ENCODE measurements at regions not wholly inside any gene's neighbourhood (a gene's known extent, or its start where the extent isn't known, plus 50 kb on each side); places are given as distances from the start of the nearest gene placed in this dataset.

DNA sequence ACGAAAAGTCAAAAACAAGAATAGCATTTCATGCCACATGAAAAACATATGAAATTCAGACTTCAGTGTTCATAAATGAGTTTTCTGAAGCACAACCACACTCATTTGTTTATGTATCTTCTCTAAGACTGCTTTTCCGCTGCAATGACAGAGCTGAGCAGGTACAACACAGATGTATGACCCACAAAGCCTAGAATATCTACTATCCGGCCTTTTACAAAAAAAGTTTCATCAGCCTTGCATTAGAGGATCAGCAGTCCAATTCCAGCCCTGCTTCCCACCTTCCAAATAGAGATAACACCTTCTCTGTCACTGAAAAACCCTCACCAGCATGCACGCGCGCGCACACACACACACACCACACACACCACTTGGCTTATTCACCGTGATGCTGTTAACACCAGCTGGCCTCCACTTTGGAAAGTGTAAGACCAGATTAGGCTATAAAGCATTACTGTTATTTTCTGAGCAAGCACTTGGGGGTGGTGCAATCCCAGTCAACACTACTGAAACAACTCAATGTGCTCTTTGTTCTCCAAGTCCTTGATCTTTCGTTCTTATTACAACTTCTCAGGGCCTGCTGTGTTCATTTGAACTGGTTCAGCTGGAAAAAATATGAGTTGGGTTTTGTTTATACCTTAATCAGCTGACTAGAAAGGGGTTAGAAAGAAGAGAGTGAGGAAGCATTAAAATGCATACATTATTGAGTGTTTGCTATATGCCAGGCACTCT lies 90.0 kb downstream of the GLUL start (continued):
- TF ChIP-seq, protein P1, sequence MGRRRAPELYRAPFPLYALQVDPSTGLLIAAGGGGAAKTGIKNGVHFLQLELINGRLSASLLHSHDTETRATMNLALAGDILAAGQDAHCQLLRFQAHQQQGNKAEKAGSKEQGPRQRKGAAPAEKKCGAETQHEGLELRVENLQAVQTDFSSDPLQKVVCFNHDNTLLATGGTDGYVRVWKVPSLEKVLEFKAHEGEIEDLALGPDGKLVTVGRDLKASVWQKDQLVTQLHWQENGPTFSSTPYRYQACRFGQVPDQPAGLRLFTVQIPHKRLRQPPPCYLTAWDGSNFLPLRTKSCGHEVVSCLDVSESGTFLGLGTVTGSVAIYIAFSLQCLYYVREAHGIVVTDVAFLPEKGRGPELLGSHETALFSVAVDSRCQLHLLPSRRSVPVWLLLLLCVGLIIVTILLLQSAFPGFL (CRISPR knock-in tag; IDR thresholded peaks at IDR 0.05) = no peak
- no peak for TF ChIP-seq MATR3 (CRISPR knock-in tag; IDR thresholded peaks at IDR 0.05)
- peak; percentile 82 for TF ChIP-seq SMAD3 (CRISPR knock-in tag; IDR thresholded peaks at IDR 0.05)
- TF ChIP-seq ZSCAN21 (CRISPR knock-in tag; IDR thresholded peaks at IDR 0.05; ENCODE audit: borderline replicate concordance) = peak; percentile 56; the same call in 1 of the 2 replicates
- peak; percentile 37; the same call in 1 of the 2 replicates for TF ChIP-seq ZNF629 (CRISPR knock-in tag; conservative IDR thresholded peaks at IDR 0.05)
- TF ChIP-seq MTF1 (CRISPR knock-in tag; IDR thresholded peaks at IDR 0.05) = peak; percentile 50; the same call in 1 of the 2 replicates
- TF ChIP-seq, protein P2, sequence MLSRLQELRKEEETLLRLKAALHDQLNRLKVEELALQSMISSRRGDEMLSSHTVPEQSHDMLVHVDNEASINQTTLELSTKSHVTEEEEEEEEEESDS (CRISPR knock-in tag; IDR thresholded peaks at IDR 0.05; ENCODE audit: borderline replicate concordance) = no peak
- no peak for TF ChIP-seq SNRNP70 (IDR thresholded peaks at IDR 0.05; ENCODE audit: low read depth, low read length)
- peak; percentile 86; the same call in 1 of the 2 replicates for TF ChIP-seq MED13 (CRISPR knock-in tag; IDR thresholded peaks at IDR 0.05)
- no peak for TF ChIP-seq ZNF468 (CRISPR knock-in tag; IDR thresholded peaks at IDR 0.05)
- TF ChIP-seq, protein P3, sequence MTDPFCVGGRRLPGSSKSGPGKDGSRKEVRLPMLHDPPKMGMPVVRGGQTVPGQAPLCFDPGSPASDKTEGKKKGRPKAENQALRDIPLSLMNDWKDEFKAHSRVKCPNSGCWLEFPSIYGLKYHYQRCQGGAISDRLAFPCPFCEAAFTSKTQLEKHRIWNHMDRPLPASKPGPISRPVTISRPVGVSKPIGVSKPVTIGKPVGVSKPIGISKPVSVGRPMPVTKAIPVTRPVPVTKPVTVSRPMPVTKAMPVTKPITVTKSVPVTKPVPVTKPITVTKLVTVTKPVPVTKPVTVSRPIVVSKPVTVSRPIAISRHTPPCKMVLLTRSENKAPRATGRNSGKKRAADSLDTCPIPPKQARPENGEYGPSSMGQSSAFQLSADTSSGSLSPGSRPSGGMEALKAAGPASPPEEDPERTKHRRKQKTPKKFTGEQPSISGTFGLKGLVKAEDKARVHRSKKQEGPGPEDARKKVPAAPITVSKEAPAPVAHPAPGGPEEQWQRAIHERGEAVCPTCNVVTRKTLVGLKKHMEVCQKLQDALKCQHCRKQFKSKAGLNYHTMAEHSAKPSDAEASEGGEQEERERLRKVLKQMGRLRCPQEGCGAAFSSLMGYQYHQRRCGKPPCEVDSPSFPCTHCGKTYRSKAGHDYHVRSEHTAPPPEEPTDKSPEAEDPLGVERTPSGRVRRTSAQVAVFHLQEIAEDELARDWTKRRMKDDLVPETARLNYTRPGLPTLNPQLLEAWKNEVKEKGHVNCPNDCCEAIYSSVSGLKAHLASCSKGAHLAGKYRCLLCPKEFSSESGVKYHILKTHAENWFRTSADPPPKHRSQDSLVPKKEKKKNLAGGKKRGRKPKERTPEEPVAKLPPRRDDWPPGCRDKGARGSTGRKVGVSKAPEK (CRISPR knock-in tag; IDR thresholded peaks at IDR 0.05; ENCODE audit: borderline replicate concordance) = 0 out of 2 replicates have a peak, but pooled peaks have one; percentile 56
- no peak for TF ChIP-seq ZNF776 (CRISPR knock-in tag; IDR thresholded peaks at IDR 0.05)
- TF ChIP-seq, protein P4, sequence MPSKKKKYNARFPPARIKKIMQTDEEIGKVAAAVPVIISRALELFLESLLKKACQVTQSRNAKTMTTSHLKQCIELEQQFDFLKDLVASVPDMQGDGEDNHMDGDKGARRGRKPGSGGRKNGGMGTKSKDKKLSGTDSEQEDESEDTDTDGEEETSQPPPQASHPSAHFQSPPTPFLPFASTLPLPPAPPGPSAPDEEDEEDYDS (CRISPR knock-in tag; IDR thresholded peaks at IDR 0.05) = no peak; the same call in 1 of the 2 replicates
- TF ChIP-seq ZNF264 (CRISPR knock-in tag; IDR thresholded peaks at IDR 0.05) = peak; percentile 64; the same call in 1 of the 2 replicates
- TF ChIP-seq, protein P5, sequence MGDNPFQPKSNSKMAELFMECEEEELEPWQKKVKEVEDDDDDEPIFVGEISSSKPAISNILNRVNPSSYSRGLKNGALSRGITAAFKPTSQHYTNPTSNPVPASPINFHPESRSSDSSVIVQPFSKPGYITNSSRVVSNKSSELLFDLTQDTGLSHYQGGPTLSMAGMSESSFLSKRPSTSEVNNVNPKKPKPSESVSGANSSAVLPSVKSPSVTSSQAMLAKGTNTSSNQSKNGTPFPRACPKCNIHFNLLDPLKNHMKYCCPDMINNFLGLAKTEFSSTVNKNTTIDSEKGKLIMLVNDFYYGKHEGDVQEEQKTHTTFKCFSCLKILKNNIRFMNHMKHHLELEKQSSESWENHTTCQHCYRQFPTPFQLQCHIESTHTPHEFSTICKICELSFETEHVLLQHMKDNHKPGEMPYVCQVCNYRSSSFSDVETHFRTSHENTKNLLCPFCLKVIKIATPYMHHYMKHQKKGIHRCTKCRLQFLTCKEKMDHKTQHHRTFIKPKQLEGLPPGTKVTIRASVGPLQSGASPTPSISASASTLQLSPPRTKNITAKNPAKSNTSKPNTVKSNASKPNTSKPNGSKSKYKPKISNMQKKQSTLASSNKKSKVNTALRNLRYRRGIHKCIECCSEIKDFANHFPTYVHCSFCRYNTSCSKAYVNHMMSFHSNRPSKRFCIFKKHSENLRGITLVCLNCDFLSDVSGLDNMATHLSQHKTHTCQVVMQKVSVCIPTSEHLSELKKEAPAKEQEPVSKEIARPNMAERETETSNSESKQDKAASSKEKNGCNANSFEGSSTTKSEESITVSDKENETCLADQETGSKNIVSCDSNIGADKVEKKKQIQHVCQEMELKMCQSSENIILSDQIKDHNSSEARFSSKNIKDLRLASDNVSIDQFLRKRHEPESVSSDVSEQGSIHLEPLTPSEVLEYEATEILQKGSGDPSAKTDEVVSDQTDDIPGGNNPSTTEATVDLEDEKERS (CRISPR knock-in tag; IDR thresholded peaks at IDR 0.05) = peak; percentile 57; the same call in 1 of the 2 replicates
- no peak for TF ChIP-seq ZNF761 (CRISPR knock-in tag; conservative IDR thresholded peaks at IDR 0.05)
- no peak for TF ChIP-seq MYNN (CRISPR knock-in tag; IDR thresholded peaks at IDR 0.05; ENCODE audit: low read depth)
- TF ChIP-seq RARG (CRISPR knock-in tag; IDR thresholded peaks at IDR 0.05; ENCODE audit: low read depth) = no peak
- TF ChIP-seq TCF7L2 (IDR thresholded peaks at IDR 0.05; ENCODE audit: low read depth, low read length) = peak; percentile 51; the same call in 1 of the 2 replicates
- no peak for TF ChIP-seq ARNT (IDR thresholded peaks at IDR 0.05)
- TF ChIP-seq TBX2 (CRISPR knock-in tag; IDR thresholded peaks at IDR 0.05; ENCODE audit: borderline replicate concordance) = peak; percentile 98
